ENCODE measurements at regions not wholly inside any gene's neighbourhood (a gene's known extent, or its start where the extent isn't known, plus 50 kb on each side); places are given as distances from the start of the nearest gene placed in this dataset.
A peak's percentile ranks its signal among the peaks of the same experiment; 100 is the strongest.

DNA sequence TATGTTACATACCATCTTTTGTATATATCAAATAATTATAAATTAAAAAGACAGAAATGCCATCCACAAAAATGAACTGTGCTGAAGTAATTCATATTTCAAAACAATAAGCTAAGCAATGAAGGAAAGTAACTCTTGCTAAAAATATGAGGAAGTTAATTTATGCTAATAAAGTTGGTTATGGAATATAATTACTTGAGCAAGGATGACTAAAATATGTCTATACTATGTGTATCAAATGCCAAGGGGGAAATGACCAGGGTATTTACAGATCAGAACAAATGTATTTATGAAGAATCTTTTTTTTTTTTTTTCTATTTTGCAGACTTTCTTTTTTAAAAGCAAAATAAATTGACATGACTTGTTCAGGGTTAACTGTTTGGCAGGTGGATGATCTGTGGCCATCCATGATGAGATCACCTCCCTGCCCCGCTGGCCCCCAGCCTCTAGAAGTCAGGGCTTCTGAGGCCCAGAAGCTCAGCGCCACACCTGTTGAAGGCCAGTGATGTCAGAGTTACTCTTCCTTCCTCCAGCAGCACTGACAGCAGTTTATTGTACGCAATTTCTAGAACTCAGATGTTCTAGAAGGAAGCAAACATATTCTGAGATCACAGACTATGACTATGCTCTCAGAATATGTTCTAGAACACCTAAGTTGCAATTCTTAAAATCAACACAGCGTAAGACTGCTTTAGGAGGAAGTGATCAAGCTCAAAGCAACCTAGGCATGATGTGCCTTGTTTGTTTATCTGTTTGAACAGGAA lies 196.1 kb upstream of the KLF14 start:
- no peak for DNase-seq (ENCODE audit: low read depth)

DNA sequence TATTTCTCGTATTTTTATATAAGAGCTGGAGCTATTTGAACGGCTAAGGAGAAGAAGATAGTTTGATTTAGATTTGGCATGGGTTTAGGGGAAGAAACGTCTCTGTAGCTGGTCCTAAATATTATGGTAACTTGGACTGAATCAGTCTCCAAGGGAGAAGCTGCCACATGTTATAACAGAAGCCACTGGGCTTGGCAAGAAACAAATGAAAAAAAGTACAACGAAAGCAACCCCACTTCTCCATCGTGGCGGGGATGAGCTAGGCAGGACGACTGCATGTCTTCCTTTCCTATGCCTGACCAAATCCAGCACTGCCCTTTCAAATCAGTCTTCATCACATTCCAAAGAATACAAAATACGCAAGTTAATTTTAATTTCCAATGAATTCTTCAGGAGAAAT lies 196.7 kb upstream of the KLF14 start:
- DNase-seq (ENCODE audit: low read depth): no peak

DNA sequence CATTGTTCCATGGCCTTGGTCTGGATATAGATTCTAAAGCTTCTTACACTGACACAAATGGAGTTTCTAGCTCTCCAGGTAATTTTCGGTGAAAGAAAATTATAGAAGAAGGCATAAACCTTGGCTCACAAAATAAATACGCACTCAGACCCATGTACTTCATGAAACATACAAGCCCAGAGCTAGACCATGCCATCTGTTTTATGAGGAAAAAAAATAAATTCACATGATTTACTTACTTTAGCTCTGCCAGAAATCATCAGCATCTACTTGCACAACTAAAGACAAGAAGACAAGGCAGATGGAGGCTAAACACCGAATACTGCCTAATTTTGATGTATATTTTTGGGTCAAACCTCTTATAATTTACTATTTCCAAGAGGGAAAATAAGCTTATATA lies 197.4 kb upstream of the KLF14 start:
- DNase-seq (ENCODE audit: low read depth): no peak

- no peak for DNase-seq (ENCODE audit: low read depth)
These were observed 198.1 kb upstream of the KLF14 start for GRCh38 chr7:130932088-130932487.

DNA sequence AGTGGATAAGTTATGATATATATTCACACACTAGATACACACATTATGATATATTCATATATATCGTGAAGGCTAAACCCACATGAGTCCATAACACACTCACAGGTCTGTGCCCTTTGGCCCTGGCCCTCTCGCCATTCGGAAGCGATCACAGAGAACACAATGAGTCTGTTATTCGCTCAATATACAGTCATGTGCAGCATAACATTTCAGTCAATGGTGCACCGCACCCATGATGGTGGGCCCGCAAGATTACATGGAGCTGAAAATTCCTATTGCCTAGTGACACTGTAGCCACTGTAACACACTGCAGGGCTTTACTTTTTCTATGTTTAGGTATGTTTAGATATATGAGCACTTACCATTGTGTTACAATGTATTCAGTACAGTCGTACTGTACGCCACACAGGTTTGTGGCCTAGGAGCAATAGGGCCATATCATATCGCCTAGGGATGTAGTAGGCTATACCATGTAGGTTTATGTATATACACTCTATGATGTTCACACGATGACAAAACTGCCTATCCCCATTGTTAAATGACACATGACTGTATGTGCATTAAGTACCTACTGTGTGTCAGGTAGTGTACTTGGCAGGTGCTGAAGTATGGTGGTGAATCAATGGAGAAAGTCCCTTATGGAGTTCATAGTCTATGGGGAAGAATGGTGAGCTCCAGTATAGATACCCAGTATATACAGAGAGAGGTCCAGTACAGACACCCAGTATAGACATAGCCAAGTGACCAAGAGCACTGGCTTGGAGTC lies 198.8 kb upstream of the KLF14 start:
- no peak for DNase-seq (ENCODE audit: low read depth)

GRCh38 chr7:130933919-130934318 lies 199.9 kb upstream of the KLF14 start:
- no peak for DNase-seq (ENCODE audit: low read depth)

DNA sequence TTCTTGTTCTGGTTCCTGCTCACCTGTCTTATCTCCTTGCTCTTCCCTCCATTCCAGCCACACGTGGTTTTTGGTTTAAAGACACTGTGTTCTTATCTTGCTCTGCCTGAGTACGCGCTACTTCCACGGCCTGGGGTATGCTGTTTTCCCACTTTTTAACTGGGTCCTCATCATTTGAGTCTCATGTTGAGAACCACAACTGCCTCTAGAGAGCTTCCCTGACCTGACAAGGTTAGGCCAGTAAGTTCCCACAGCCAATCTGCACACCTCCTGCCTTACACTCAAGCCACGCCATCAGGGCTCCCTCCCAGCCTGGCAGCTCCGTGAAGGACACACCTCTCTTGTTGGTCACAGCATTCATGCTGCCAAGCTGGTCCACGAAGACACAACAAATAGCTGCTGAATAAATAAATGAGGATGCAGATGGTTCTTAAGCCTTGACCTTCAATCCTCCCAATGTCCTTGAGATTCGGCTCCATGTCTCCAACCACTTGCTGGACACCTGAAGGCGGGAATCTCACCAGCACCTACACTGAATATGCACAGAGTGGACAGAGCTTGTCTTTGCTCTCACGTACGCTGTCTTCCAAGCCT lies 201.7 kb upstream of the KLF14 start:
- no peak for DNase-seq (ENCODE audit: low read depth)

GRCh38 chr7:130936202-130936931 lies 202.4 kb upstream of the KLF14 start:
- DNase-seq (ENCODE audit: low read depth): no peak

- DNase-seq (ENCODE audit: low read depth): no peak
These were observed 203.0 kb upstream of the KLF14 start for GRCh38 chr7:130937016-130937415.

DNA sequence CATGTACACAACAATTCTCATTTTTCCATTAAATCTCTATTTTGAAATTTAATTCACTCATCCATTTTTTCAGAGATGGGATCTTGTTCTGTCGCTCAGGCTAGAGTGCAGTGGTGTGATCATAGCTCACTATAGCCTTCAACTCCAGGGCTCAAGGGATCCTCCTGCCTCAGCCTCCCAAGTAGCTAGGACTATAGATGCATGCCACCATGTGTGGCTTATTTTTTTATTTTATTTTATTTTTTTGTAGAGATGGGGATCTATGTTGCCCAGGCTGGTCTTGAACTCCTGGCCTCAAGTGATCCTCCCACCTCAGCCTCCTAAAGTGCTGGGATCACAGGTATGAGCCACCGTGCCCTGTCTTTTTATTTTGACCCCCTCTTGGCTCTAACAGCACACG lies 203.8 kb upstream of the KLF14 start:
- DNase-seq (ENCODE audit: low read depth): no peak

DNA sequence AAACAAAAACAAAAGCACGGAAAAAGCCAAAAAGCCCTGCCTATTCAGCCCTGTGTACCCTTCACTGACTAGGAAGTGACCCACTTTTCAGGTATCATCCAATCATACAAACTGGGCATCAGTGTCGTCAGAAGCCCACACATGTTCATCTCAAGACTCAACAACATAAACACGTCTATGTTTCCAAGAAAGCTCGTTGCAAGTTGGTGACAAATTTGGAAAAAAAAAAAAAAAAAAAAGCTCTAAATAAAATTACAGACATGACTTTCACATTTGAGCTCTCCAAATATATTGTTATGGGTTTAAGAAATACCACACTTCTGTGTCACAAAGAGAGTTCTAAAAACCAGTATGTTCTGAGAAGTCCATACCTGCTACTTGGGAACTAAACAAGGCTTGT lies 204.7 kb upstream of the KLF14 start:
- no peak for DNase-seq (ENCODE audit: low read depth)

DNA sequence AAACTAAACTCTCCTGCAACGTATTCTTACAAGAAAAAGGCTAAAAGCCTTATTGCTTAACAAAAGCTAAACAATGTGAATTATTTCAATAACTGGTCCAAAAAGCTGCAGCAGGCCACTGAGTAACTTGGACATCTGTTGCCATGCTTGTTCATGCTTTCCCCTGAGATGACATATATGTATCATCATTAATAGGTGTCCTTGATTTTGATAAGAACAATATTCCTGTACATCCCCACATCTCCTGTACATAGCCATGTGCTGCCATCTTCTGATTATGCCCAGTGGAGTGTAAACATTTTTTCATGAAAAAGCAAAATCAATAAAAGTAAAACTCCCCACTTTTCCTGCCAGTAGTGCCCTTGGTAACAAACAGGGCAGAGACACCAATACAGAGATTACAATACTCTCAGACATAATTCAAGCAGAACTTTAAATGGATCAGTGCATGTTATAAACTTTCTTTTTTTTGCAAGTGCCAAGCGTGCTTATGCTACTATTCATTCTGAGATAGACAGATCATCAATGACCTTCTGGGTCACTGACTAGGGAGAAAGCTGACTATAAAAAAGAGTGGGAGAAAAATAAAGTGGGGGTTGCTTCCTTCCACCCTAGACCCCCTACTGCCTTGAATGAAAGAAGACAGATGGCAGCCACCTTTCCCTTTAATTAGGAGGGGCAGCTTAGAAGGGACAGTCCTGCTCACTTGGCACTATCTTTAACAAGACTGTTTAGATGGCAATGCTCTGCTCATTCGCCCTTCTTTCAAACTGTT lies 205.5 kb upstream of the KLF14 start:
- peak; percentile 40 for DNase-seq (ENCODE audit: low read depth)

GRCh38 chr7:130940326-130940725 lies 206.3 kb upstream of the KLF14 start:
- no peak for DNase-seq (ENCODE audit: low read depth)

- peak; percentile 36 for DNase-seq (ENCODE audit: low read depth)
These were observed 206.9 kb upstream of the KLF14 start for GRCh38 chr7:130940907-130941306.

DNA sequence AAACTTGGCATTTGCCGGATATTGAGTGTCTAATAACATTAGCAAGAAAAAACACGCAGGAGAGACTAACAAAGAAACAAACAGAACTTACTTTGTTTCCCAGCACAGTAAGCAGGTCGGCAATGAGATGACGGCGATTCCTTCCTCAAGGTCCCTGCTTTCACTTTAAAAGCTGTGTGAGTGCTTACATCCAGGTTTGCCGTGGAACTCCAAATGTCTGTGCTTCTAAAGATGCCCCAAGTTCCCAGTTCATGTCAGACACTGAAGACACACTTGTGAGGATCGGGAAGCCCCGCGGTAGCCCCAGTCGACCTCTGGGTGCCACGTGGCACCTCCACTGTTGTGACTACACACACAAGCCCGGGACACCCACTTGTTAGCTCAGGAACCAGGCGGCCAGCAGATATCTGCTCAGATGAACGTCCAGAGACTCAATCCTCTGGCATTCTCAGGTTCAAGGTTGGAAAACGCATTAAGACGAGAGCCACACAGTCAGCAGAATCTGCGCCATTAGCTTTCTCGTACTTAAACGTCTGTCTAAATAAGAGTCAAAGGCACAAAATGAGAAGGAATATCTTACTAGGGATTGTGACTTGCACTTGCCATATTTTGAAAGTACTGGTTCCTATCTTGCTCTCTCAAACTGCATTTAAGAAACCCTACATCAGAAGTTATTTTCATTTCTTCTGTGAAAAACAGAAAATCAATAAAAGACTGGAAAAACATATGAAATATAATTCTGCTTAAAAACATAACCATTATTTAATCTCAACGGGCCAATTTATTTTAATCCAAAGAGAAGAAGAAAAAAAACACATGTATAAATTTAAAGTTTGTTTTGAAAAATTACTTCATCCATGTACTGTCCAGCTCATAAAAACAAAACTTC lies 207.6 kb upstream of the KLF14 start:
- peak; percentile 75 for DNase-seq (ENCODE audit: low read depth)

- DNase-seq (ENCODE audit: low read depth): peak; percentile 91
These were observed 208.4 kb upstream of the KLF14 start for GRCh38 chr7:130942211-130942964.

- peak; percentile 72 for DNase-seq (ENCODE audit: low read depth)
These were observed 209.4 kb upstream of the KLF14 start for GRCh38 chr7:130943336-130943901.

GRCh38 chr7:130943981-130944380 lies 210.0 kb upstream of the KLF14 start:
- no peak for DNase-seq (ENCODE audit: low read depth)

- DNase-seq (ENCODE audit: low read depth): no peak
These were observed 211.0 kb upstream of the KLF14 start for GRCh38 chr7:130944997-130945396.
